Heart left ventricle (tissue), 13 donors: ENCODE measurements at regions not wholly inside any gene's neighbourhood (a gene's known extent, or its start where the extent isn't known, plus 50 kb on each side); places are given as distances from the start of the nearest gene placed in this dataset.

ENCODE experiments used
- POLR2A ChIP-seq, 2 donors: fragments of 450-650 bp; IDR thresholded peaks; one replicate each; pipeline ENCODE4 v1.6.1; 2017; ENCODE audit warnings: antibody characterized with exemption in 2 of 2, mild to moderate bottlenecking in 2 of 2, moderate library complexity in 2 of 2
- TF ChIP-seq, protein P1 (sequence below), 12 donors: fragments of 200-600 bp; sonication (generic) in 4 of 12; IDR thresholded peaks; one replicate each; pipeline versions ENCODE4 v1.5.0 to v1.8.0; 2018 to 2022; ENCODE audit warnings: antibody characterized with exemption in 12 of 12, mild to moderate bottlenecking in 5 of 12
- donor health status: ischemic (EF 13 %, LVEDD 7.1; RV severe dilation, severe dysfunction).
- donor health status: DM: no; HTN: yes; CAD: no.
- donor health status: DM: no; HTN: no; CAD: no.
- donor health status: ischemic (EF 25% LVEDD 6.9; RV normal size, moderate dysfunction).
- donor health status: ischemic (EF 25% LVEDD 5.7; RV mildly dilated, moderate dysfunction).
- donor health status: ischemic (EF 35%, LVEDD 5.7; RV mildly dilated, moderate dysfunction).
- donor health status: nonischemic (EF 11% LVEDD 7.7; RV severe dilation, severe dysfunction).
- donor health status: DM: yes; HTN: yes; CAD: no.
- donor health status: PGD.
- donor health status: ischemic (EF 29% LVEDD 5.4; RV normal size, mild dysfunction).
- donor health status: nonischemic (EF 23%, LVEDD 6.1; RV moderate dilation, normal function).

DNA sequence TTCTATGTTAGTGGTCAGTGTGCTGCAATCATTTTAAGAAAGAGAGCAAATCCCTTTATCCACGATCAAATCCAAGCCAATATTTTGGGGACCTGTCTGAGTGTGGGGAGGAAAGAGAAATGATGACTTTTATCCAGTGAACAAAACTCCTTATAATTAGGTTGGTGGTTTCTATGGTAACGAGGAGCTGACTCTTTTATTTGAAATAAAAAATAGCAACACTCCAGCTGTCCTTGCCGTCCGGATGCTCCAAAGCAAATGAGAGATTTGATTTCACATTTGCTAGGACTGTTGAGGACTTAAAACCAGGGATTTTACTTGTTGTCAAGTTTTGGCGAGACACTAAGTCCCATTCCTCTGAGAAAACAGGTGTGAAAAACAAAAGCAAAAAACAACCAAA, 154.0 kb upstream of the PRICKLE2 start:
- no peak for TF ChIP-seq POLR2A (IDR thresholded peaks at IDR 0.05)
- TF ChIP-seq, protein P1, sequence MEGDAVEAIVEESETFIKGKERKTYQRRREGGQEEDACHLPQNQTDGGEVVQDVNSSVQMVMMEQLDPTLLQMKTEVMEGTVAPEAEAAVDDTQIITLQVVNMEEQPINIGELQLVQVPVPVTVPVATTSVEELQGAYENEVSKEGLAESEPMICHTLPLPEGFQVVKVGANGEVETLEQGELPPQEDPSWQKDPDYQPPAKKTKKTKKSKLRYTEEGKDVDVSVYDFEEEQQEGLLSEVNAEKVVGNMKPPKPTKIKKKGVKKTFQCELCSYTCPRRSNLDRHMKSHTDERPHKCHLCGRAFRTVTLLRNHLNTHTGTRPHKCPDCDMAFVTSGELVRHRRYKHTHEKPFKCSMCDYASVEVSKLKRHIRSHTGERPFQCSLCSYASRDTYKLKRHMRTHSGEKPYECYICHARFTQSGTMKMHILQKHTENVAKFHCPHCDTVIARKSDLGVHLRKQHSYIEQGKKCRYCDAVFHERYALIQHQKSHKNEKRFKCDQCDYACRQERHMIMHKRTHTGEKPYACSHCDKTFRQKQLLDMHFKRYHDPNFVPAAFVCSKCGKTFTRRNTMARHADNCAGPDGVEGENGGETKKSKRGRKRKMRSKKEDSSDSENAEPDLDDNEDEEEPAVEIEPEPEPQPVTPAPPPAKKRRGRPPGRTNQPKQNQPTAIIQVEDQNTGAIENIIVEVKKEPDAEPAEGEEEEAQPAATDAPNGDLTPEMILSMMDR (IDR thresholded peaks at IDR 0.05): no peak
